ENCODE measurements at regions not wholly inside any gene's neighbourhood (a gene's known extent, or its start where the extent isn't known, plus 50 kb on each side); places are given as distances from the start of the nearest gene placed in this dataset.
"Not testable (repeated sequence)": the region's sequence is repeated elsewhere in the genome, so short reads cannot be mapped to it uniquely, and the experiment has no call there.

- H3K27ac ChIP-seq (ENCODE audit: low read length in 2 of 2): not testable (repeated sequence)
Measured at GRCh38 chr16:88169831-88170165, 213.0 kb upstream of the ZNF469 start.

GRCh38 chr16:88170528-88170991, 212.2 kb upstream of the ZNF469 start:
- H3K9me3 ChIP-seq (ENCODE audit: control extremely low read depth in 1 of 3, control insufficient read depth in 2 of 3, insufficient read depth in 1 of 3, low read length in 2 of 3): no peaks in the 10 kb centered on the region
- H3K4me3 Mint-ChIP-seq: peak overlapping the region; percentile 54
- no peaks in the 10 kb centered on the region for H3K9me3 Mint-ChIP-seq (ENCODE audit: insufficient read depth)
- H3K4me3 ChIP-seq (ENCODE audit: control extremely low read depth in 1 of 5, extremely low read depth in 1 of 5, insufficient read depth in 1 of 5, low read depth in 2 of 5, low read length in 4 of 5): peak overlapping the region in 3 of 5 experiments; percentile 12 to 39 (median 15)
- H2AFZ ChIP-seq (ENCODE audit: insufficient read depth, low read depth, low read length, poor library complexity, severe bottlenecking): peak overlapping the region; percentile 51
- intact Hi-C loops (cut with micrococcal nuclease): no loop called here
- WGBS (ENCODE audit: insufficient coverage): 27% methylated on average over 15 of the region's 17 CpGs
- H3K4me2 ChIP-seq (replicated peaks; ENCODE audit: low read depth, low read length, poor library complexity, severe bottlenecking): peak overlapping the region; percentile 12
- no peaks in the 10 kb centered on the region for H4K20me1 ChIP-seq (ENCODE audit: control insufficient read depth, insufficient read depth, low read length, poor library complexity, severe bottlenecking)
- POLR2A ChIA-PET: no interaction called here
- H3K9ac ChIP-seq (ENCODE audit: low read length): no peak overlapping the region
- ATAC-seq (ENCODE audit: low read depth): peak; percentile 70
- no peak for TF ChIP-seq CTCF (IDR thresholded peaks at IDR 0.05)
- no peak for TF ChIP-seq EZH2 (IDR thresholded peaks at IDR 0.05; ENCODE audit: borderline replicate concordance, insufficient read depth, low read depth, low read length, poor library complexity, severe bottlenecking)
- peaks cover 15% of the 10 kb centered on the region for H3K27me3 Mint-ChIP-seq
- H3K27ac ChIP-seq (ENCODE audit: low read length in 2 of 2): no peak overlapping the region
- peaks cover 22% of the 10 kb centered on the region for H3K4me1 Mint-ChIP-seq
- H3K27me3 ChIP-seq (replicated peaks in 1 of 4; ENCODE audit: control extremely low read depth in 1 of 4, control insufficient read depth in 3 of 4, insufficient read depth in 4 of 4, low read length in 3 of 4): no peaks in the 10 kb centered on the region
- H3K4me1 ChIP-seq (ENCODE audit: control insufficient read depth in 2 of 2, insufficient read depth in 2 of 2, low read length in 2 of 2): peaks cover 0 to 4% of the 10 kb centered on the region in 2 donors
- peak overlapping the region; percentile 62 for H3K27ac Mint-ChIP-seq
- no peaks in the 10 kb centered on the region for H3K79me2 ChIP-seq (ENCODE audit: control insufficient read depth, insufficient read depth, low read length)
- no peaks in the 10 kb centered on the region for H3K36me3 ChIP-seq (replicated peaks in 1 of 2; ENCODE audit: control extremely low read depth in 1 of 2, control insufficient read depth in 1 of 2, extremely low read depth in 1 of 2, insufficient read depth in 2 of 2, low read length in 1 of 2)
- DNase-seq: peak; percentile 61
- CTCF ChIA-PET: no interaction called here

More at GRCh38 chr16:88169831-88170165, 213.0 kb upstream of the ZNF469 start:
- CTCF ChIA-PET; H3K36me3 ChIP-seq (replicated peaks in 1 of 2; ENCODE audit: control extremely low read depth in 1 of 2, control insufficient read depth in 1 of 2, extremely low read depth in 1 of 2, insufficient read depth in 2 of 2, low read length in 1 of 2); H3K27ac Mint-ChIP-seq; H3K9me3 Mint-ChIP-seq (ENCODE audit: insufficient read depth); H3K4me2 ChIP-seq (replicated peaks; ENCODE audit: low read depth, low read length, poor library complexity, severe bottlenecking); H3K27me3 ChIP-seq (replicated peaks in 1 of 4; ENCODE audit: control extremely low read depth in 1 of 4, control insufficient read depth in 3 of 4, insufficient read depth in 4 of 4, low read length in 3 of 4); H4K20me1 ChIP-seq (ENCODE audit: control insufficient read depth, insufficient read depth, low read length, poor library complexity, severe bottlenecking); DNase-seq; H2AFZ ChIP-seq (ENCODE audit: insufficient read depth, low read depth, low read length, poor library complexity, severe bottlenecking); H3K79me2 ChIP-seq (ENCODE audit: control insufficient read depth, insufficient read depth, low read length); POLR2A ChIA-PET; H3K9me3 ChIP-seq (ENCODE audit: control extremely low read depth in 1 of 3, control insufficient read depth in 2 of 3, insufficient read depth in 1 of 3, low read length in 2 of 3); intact Hi-C loops (cut with micrococcal nuclease); H3K4me3 ChIP-seq (ENCODE audit: control extremely low read depth in 1 of 5, extremely low read depth in 1 of 5, insufficient read depth in 1 of 5, low read depth in 2 of 5, low read length in 4 of 5); H3K9ac ChIP-seq (ENCODE audit: low read length); H3K4me1 ChIP-seq (ENCODE audit: control insufficient read depth in 2 of 2, insufficient read depth in 2 of 2, low read length in 2 of 2); ATAC-seq (ENCODE audit: low read depth): not testable (repeated sequence)
- 71% methylated on average over 2 of the region's 8 CpGs for WGBS (ENCODE audit: insufficient coverage)
- Mint-ChIP-seq H3K4me3 (peak overlapping the region; percentile 54), H3K27me3 (peaks cover 15% of the 10 kb centered on the region), H3K4me1 (peaks cover 22% of the 10 kb centered on the region)

GRCh38 chr16:88171126-88171525, 211.6 kb upstream of the ZNF469 start:
- CTCF ChIA-PET; POLR2A ChIA-PET; H3K27ac Mint-ChIP-seq; intact Hi-C loops (cut with micrococcal nuclease); H3K4me3 Mint-ChIP-seq; H3K4me2 ChIP-seq (replicated peaks; ENCODE audit: low read depth, low read length, poor library complexity, severe bottlenecking); H3K36me3 ChIP-seq (replicated peaks in 1 of 2; ENCODE audit: control extremely low read depth in 1 of 2, control insufficient read depth in 1 of 2, extremely low read depth in 1 of 2, insufficient read depth in 2 of 2, low read length in 1 of 2); H3K4me1 ChIP-seq (ENCODE audit: control insufficient read depth in 2 of 2, insufficient read depth in 2 of 2, low read length in 2 of 2); ATAC-seq (ENCODE audit: low read depth); H3K79me2 ChIP-seq (ENCODE audit: control insufficient read depth, insufficient read depth, low read length); H3K27ac ChIP-seq (ENCODE audit: low read length in 2 of 2); H3K9ac ChIP-seq (ENCODE audit: low read length); H4K20me1 ChIP-seq (ENCODE audit: control insufficient read depth, insufficient read depth, low read length, poor library complexity, severe bottlenecking); H3K27me3 ChIP-seq (replicated peaks in 1 of 4; ENCODE audit: control extremely low read depth in 1 of 4, control insufficient read depth in 3 of 4, insufficient read depth in 4 of 4, low read length in 3 of 4); H3K9me3 Mint-ChIP-seq (ENCODE audit: insufficient read depth); H3K4me3 ChIP-seq (ENCODE audit: control extremely low read depth in 1 of 5, extremely low read depth in 1 of 5, insufficient read depth in 1 of 5, low read depth in 2 of 5, low read length in 4 of 5); H2AFZ ChIP-seq (ENCODE audit: insufficient read depth, low read depth, low read length, poor library complexity, severe bottlenecking); H3K9me3 ChIP-seq (ENCODE audit: control extremely low read depth in 1 of 3, control insufficient read depth in 2 of 3, insufficient read depth in 1 of 3, low read length in 2 of 3); DNase-seq: not testable (repeated sequence)
- Mint-ChIP-seq H3K4me1 (peaks cover 22% of the 10 kb centered on the region), H3K27me3 (peaks cover 15% of the 10 kb centered on the region)
- 86% methylated on average over 1 of the region's 1 CpG for WGBS (ENCODE audit: insufficient coverage)
